ENCODE measurements at regions not wholly inside any gene's neighbourhood (a gene's known extent, or its start where the extent isn't known, plus 50 kb on each side); places are given as distances from the start of the nearest gene placed in this dataset.
"Not testable (repeated sequence)": the region's sequence is repeated elsewhere in the genome, so short reads cannot be mapped to it uniquely, and the experiment has no call there.

GRCh38 chr3:139095803-139096466 is 51.2 kb upstream of the PRR23C start:
- no peak for DNase-seq (ENCODE audit: low spot score)

DNA sequence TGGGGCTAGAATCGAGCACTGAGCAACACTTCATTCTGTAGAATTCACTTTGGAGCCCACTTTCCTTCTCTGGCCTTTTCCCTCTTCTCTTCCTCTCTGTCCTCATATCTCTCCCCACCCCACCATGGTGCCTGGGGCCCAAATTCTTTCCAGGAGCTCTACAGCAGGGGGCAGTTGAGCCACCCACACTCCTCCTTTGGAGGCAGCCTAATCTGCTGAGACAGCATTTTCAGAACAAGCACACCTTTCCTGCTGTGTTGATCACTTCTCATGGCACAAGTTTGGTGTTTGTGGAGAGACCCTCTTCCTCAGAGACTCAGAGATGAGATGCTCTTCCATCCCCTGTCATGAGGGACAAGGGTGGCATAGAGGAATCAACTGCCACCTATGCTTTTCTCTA is 52.0 kb upstream of the PRR23C start:
- DNase-seq (ENCODE audit: low spot score): no peak

DNA sequence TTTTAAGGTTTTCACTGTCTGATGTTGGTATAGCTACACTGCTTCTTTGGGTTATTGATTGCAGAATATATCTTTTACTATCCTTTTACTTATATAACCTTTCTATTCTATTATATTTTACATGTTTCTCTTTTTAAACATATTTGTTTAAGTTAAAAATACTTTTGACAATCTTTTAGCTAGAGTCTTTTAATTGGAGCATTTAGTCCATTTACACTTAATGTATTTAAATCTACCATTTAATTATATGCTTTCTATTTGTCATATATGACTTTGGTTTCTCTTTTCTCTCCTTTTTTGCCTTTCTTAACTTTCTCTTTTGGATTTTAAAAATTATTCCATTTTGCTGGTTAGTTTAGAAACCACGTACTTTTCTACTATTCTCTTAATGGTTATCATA is 53.7 kb upstream of the PRR23C start:
- DNase-seq (ENCODE audit: low spot score): no peak

DNA sequence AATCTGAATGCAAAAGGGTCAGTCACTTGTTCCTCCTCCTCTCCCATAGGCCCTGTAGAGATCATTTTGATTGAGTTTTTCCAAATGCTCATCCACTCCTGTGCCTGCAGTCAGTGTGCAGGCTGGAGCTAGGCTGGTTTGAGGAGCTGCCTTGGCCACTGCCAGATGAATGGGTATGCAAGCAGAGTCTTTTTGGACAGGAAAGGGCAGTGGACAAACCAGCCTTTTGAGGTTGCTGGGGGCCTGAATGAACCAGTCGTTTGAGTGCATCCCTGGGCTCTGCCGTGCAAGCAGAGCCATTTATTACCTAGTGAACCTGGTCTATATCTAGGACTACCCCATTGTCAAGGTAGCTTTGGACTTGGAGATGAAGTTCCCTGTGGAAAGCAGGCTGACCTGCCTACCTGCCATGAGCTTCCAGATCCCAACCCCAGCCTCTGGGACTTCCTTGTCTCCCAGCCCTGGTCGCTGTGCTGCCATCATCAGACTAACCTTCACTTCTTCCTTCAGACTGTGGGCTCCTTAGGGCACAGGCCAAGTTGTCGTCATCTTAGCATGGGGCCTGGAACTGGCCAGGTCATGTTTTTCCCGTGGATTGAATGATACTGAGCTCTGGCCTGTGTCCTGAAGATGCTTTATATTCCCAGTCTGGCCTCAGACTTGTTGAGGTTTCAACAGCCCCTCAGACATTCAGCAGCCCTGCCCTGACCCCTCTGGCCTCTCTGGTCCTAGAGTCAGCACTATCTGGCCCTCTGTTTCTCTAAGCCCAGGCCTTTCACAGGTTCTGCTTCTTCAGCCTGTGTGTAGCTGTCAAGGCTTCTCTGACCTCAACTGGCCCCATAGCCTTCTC is 55.5 kb upstream of the PRR23C start:
- DNase-seq (ENCODE audit: low spot score): no peak

GRCh38 chr3:139100821-139101220 is 56.1 kb upstream of the PRR23C start:
- DNase-seq (ENCODE audit: low spot score): no peak

DNA sequence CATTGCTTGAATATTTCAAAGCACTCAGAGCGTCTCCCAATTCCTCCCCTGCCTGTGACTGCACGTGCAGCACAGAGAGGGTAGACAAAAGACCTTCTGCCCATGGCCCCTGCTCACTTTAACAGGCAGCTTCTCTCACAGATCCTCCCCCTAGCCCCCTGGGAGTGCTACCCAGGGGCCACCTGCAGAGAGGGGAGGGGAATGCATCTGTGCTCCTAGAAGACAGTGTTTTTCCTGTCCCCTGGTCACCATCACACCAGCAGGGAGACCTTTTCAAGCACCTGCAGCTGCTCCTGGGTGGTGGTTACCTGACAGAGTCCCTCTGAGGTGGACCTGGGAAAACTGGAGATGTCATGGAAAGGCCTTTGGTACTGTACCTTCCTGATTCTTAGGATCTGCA is 56.7 kb upstream of the PRR23C start:
- no peak for DNase-seq (ENCODE audit: low spot score)

DNA sequence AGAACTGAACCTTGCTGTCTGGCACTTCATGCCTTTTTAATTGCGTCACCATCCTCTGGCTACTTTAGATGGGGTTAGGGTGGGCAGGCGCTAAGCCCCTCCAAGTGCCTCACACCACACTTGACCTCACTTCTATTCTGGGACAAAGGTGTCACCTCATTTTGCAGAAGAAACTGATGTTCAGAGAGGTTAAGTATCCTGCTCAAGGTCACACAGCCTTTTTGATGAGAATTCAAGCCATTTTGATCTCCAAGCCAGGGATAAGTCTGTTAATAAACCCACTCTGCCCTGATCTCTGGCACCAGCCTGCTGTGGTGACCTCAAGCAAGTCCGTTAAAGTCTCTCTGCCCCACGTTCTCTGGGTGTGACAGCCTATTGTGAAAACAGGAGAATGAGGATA is 58.8 kb upstream of the PRR23C start:
- no peak for DNase-seq (ENCODE audit: low spot score)

GRCh38 chr3:139104062-139104461 is 59.4 kb upstream of the PRR23C start:
- DNase-seq (ENCODE audit: low spot score): no peak

DNA sequence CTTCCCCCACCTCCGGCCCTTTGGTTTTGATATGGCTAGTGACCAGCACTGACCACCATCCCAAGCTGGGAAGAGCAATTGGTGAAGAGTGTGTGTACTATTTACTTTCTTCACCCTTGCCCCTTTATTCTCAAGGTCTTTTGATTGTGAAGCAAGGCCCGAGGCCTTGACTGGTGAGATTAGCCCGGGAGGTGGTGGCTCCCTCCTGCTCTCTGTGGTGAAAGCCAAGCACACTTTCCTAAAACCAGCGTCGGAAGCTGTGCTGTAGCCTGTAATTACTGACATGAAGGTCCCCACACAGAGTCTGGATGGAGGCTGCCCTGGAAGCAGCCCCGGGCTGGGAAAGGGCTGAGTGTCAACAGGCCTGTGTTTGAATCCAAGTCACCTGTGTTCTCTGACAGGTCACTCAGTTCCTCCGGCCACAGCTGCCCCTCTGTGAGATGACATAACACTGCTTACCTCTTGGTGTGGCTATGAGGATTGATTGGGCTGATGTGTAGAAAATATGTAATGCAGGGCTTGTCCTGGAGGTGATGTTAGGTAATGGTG is 60.5 kb upstream of the PRR23C start:
- DNase-seq (ENCODE audit: low spot score): no peak

- DNase-seq (ENCODE audit: low spot score): no peak
Measured at GRCh38 chr3:139106013-139106932, 61.6 kb upstream of the PRR23C start.

- DNase-seq (ENCODE audit: low spot score): no peak
Measured at GRCh38 chr3:139107424-139108252, 62.9 kb upstream of the PRR23C start.

- no peak for DNase-seq (ENCODE audit: low spot score)
Measured at GRCh38 chr3:139108253-139108969, 63.7 kb upstream of the PRR23C start.

DNA sequence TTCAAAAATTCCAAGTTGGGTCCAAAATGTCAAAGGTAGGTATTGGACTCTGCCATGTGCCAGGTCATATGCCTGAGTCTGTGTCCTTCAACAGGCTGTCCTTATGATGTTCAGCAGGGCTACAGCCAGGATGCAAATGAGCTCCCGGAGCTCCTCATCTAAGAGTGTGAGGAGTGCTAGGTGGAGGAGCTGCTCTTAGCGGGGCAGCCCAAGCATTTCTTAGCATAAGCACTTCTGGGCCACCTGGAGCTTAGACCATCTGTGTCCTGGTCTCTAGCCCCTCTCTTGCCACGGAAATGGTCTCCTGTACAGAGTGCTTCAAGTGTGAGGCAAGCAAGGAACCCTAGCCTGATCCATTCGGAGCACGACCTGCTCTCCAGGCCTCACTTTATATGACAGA is 64.6 kb upstream of the PRR23C start:
- no peak for DNase-seq (ENCODE audit: low spot score)

DNA sequence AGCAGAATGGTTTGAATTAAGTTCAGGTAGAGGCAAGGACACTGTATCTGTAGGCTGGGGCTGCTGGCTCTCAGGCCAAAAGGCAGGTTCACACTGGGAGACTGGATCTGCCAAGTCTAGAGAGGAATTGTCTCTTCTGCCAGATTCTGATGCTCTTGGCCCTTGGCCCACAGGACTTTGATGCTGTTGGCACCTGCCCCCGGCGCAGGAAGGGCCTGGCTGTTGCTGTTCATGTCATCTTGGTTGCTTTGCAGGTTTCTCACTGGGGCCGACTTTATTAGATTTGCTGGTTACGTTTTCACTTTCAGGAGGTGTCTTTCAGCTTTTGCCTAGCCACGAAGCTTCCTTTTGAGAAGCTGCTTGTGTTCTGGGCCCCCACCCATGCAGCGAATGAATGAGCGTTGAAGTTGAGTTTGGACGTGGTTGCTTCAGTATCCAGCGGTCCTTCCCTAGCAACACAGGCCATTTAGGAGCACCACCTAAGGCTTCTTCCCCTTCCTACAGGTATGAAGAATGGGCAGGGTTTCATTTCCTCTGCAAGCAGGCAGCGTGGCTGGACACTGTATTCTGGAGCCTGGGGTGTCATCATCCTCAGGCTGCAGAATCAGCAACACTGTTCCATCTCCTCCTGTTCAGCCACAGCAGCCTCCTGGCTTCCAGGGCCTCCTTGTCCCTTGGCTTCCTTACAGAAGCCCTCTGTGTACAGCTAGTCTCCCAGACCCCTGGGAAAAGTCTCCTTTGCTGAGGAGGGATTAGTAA is 65.6 kb upstream of the PRR23C start:
- DNase-seq (ENCODE audit: low spot score): no peak

GRCh38 chr3:139110929-139111328 is 66.2 kb upstream of the PRR23C start:
- not testable (repeated sequence) for DNase-seq (ENCODE audit: low spot score)

GRCh38 chr3:139111392-139112229 is 66.9 kb upstream of the PRR23C start:
- DNase-seq (ENCODE audit: low spot score): peak; percentile 44

GRCh38 chr3:139112230-139112558 is 67.5 kb upstream of the PRR23C start:
- no peak for DNase-seq (ENCODE audit: low spot score)

- no peak for DNase-seq (ENCODE audit: low spot score)
Measured at GRCh38 chr3:139113231-139113992, 68.7 kb upstream of the PRR23C start.
